Erythroblast (primary cell): ENCODE measurements at regions not wholly inside any gene's neighbourhood (a gene's known extent, or its start where the extent isn't known, plus 50 kb on each side); places are given as distances from the start of the nearest gene placed in this dataset.

Experiments used
- GATA1 ChIP-seq: IDR thresholded peaks from 2 replicates; pipeline ENCODE4 v1.6.1; 2011; ENCODE audit warnings: low read depth, mild to moderate bottlenecking, control low read depth, low read length, moderate library complexity
- POLR2A ChIP-seq: IDR thresholded peaks from 2 replicates; pipeline ENCODE4 v1.6.1; 2011; ENCODE audit warnings: mild to moderate bottlenecking, low read length

DNA sequence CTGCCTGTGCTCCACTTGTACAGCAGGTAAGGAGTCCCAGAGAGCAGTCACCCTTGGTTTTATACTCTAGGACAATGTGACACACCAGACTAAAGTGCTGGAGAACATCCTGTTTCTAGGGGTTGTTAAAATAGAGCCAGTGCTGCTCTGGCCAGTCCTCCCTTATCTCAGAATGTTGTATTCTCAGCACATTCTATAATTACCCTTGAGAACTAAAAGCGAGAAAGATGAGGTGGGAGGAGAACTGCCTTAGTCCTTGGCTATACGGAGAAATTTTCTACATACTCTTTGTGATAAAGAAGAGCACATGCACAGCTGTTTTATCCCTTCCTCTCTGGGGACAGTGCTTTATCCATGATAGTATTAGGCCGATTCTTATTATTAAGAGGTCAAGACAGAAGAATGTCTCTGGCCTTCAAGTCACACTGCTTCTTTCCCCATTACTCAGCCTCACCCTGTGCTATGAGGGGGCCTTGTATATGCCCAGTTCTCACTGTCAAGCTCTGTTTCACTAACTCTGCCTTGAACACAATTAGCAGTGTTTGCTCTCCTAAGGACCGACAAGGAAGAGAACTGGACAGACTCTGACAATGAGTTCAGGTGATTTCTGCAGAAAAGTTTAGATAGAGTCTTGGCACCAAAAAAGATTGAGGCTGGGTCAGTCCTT is 385.8 kb downstream of the TRIB2 start:
- TF ChIP-seq POLR2A, result no peak
- TF ChIP-seq GATA1, result no peak
